Tibial nerve (tissue), 4 donors: ENCODE measurements at regions not wholly inside any gene's neighbourhood (a gene's known extent, or its start where the extent isn't known, plus 50 kb on each side); places are given as distances from the start of the nearest gene placed in this dataset.

Experiments used
- CTCF ChIP-seq, 5 experiments: fragments of 200-600 bp in 3 of 5; fragments of 450-650 bp in 2 of 5; sonication (generic) in 3 of 5; IDR thresholded peaks; one replicate each; pipeline ENCODE4 v1.5.1; 2016 to 2019; ENCODE audit warnings: antibody characterized with exemption in 5 of 5, mild to moderate bottlenecking in 3 of 5, moderate library complexity in 2 of 5
- EP300 ChIP-seq, 2 donors: sonication (generic); formaldehyde crosslinking; IDR thresholded peaks; one replicate each; pipeline ENCODE4 v1.6.1; 2017; ENCODE audit warnings: antibody characterized with exemption in 2 of 2, mild to moderate bottlenecking in 1 of 2

DNA sequence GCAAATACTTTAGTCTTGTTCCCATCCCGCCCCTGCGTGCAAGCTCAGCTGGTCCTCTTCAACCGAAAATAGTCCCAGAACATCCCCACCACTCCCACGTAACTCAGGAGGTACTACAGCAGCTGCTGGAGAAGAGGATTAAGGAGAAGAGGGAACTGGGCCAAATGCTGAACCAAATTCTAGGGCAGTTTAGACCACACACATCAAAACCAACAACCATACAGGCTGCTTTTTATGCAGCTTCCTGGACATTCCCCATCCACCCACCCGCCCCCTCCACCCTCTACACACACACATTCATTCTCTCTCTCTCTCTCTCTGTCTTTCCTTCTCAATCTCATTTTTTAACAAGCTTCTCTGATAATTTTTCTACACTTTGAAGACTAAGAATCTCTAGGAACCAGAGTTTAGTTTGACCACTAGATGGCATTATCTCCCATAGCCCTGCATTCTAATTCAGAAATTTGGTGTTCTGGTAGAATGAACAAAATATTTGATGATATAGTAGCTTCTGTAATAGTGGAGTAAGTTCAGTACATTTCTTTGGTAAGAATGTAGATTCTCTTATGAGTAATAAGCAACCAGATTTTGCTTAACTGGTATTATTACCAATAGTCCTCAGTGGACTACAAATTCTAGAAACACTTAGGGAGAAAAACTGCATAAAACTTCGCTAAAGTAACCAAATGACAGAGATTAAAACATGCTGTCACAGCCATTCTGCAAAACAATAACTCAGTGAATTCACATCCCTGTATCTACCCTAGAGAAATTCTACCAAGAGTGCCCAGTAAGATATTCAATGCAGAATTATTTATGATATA lies 52.1 kb upstream of the BEND6 start:
- TF ChIP-seq EP300 (IDR thresholded peaks at IDR 0.05): no peak
- peak; percentile 50 to 74 (median 58) for TF ChIP-seq CTCF (IDR thresholded peaks at IDR 0.05)
